ENCODE measurements at regions not wholly inside any gene's neighbourhood (a gene's known extent, or its start where the extent isn't known, plus 50 kb on each side); places are given as distances from the start of the nearest gene placed in this dataset.
A peak's percentile ranks its signal among the peaks of the same experiment; 100 is the strongest.

- Histone ChIP-seq H3K4me1 (ENCODE audit: control insufficient read depth, insufficient read depth, low read length) (no peaks in the 10 kb centered on the region), H3K9ac (ENCODE audit: low read depth, low read length) (no peak overlapping the region), H3K36me3 (ENCODE audit: insufficient read depth, low read length) (no peaks in the 10 kb centered on the region), H3K4me3 (ENCODE audit: low read length) (no peak overlapping the region), H3K4me2 (ENCODE audit: low read length) (no peak overlapping the region), H3K9me3 (replicated peaks; ENCODE audit: low read length) (no peaks in the 10 kb centered on the region), H3K27me3 (ENCODE audit: control insufficient read depth, insufficient read depth, low read length) (no peaks in the 10 kb centered on the region)
Observed at GRCh38 chr12:20189767-20190166, 178.6 kb upstream of the PDE3A start.

- no peaks in the 10 kb centered on the region for H3K36me3 ChIP-seq (ENCODE audit: insufficient read depth, low read length)
- no peaks in the 10 kb centered on the region for H3K27me3 ChIP-seq (ENCODE audit: control insufficient read depth, insufficient read depth, low read length)
- no peaks in the 10 kb centered on the region for H3K4me1 ChIP-seq (ENCODE audit: control insufficient read depth, insufficient read depth, low read length)
- no peak overlapping the region for H3K9ac ChIP-seq (ENCODE audit: low read depth, low read length)
- H3K9me3 ChIP-seq (replicated peaks; ENCODE audit: low read length): no peaks in the 10 kb centered on the region
- H3K4me2 ChIP-seq (ENCODE audit: low read length): no peak overlapping the region
- no peak overlapping the region for H3K4me3 ChIP-seq (ENCODE audit: low read length)
Observed at GRCh38 chr12:20194171-20194570, 174.2 kb upstream of the PDE3A start.

GRCh38 chr12:20196767-20197166 lies 171.6 kb upstream of the PDE3A start:
- Histone ChIP-seq H3K4me1 (ENCODE audit: control insufficient read depth, insufficient read depth, low read length) (no peaks in the 10 kb centered on the region), H3K9ac (ENCODE audit: low read depth, low read length) (no peak overlapping the region), H3K27me3 (ENCODE audit: control insufficient read depth, insufficient read depth, low read length) (no peaks in the 10 kb centered on the region), H3K4me3 (ENCODE audit: low read length) (no peak overlapping the region), H3K36me3 (ENCODE audit: insufficient read depth, low read length) (no peaks in the 10 kb centered on the region), H3K9me3 (replicated peaks; ENCODE audit: low read length) (no peaks in the 10 kb centered on the region), H3K4me2 (ENCODE audit: low read length) (no peak overlapping the region)

DNA sequence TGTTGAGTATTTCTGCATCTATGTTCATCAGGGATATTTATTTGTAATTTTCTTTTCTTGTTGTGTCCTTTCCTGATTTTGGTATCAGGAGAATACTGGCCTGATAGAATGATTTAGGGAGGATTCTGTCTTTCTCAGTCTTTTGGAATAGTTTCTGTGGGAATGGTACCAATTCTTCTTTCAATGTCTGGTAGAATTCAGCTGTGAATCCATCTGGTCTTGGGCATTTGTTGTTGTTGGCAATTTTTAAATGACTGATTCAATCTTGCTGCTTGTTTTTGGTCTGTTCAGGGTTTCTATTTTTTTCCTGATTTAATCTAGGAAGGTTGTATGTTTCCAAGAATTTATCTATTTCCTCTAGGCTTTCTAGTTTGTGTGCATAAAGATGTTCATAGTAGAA lies 170.9 kb upstream of the PDE3A start:
- Histone ChIP-seq H3K4me3 (ENCODE audit: low read length) (no peak overlapping the region), H3K4me2 (ENCODE audit: low read length) (no peak overlapping the region), H3K9me3 (replicated peaks; ENCODE audit: low read length) (no peaks in the 10 kb centered on the region), H3K27me3 (ENCODE audit: control insufficient read depth, insufficient read depth, low read length) (no peaks in the 10 kb centered on the region), H3K36me3 (ENCODE audit: insufficient read depth, low read length) (no peaks in the 10 kb centered on the region), H3K9ac (ENCODE audit: low read depth, low read length) (no peak overlapping the region), H3K4me1 (ENCODE audit: control insufficient read depth, insufficient read depth, low read length) (no peaks in the 10 kb centered on the region)

DNA sequence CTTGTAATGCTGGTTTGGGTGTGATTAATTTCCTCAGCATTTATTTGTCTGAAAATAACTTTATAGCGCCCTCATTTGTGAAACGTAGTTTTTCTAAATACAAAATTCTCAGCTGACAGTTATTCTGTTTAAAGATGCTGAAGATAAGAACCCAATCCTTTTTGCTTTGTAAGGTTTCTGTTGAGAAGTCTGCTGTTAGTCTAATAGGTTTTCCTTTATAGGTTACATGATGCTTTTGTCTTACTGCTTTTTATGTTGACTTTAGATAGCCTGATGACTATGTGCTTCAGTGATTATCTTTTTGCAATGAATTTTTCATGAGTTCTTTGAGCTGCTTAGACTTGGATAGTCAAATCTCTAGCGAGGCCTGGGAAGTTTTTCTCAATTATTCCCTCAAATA lies 168.6 kb upstream of the PDE3A start:
- H3K9me3 ChIP-seq (replicated peaks; ENCODE audit: low read length): no peaks in the 10 kb centered on the region

DNA sequence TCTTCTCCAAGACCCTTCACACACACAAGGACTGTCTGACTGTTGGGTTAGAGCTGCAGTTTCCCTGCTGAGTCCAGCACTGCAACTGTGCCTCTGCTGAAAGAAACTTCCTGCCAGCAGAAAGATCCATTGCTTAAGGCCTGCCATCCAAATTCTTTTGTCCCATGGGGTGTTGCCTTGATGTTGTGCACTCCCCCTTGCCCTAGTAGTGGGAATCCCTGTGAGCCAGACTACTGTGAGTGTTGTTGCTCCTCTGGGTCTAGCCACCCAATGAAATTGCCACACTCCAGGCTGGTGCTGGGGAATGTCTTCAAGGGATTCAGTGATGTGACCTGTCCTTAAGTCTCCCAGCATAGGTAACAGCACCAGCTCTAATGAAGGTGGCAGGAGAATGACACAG lies 166.6 kb upstream of the PDE3A start:
- Histone ChIP-seq H3K27me3 (ENCODE audit: control insufficient read depth, insufficient read depth, low read length) (no peaks in the 10 kb centered on the region), H3K9ac (ENCODE audit: low read depth, low read length) (no peak overlapping the region), H3K4me1 (ENCODE audit: control insufficient read depth, insufficient read depth, low read length) (no peaks in the 10 kb centered on the region), H3K4me3 (ENCODE audit: low read length) (no peak overlapping the region), H3K36me3 (ENCODE audit: insufficient read depth, low read length) (no peaks in the 10 kb centered on the region), H3K9me3 (replicated peaks; ENCODE audit: low read length) (no peaks in the 10 kb centered on the region), H3K4me2 (ENCODE audit: low read length) (no peak overlapping the region)

More for the DNA sequence above, 168.6 kb upstream of the PDE3A start:
- no peak overlapping the region for H3K9ac ChIP-seq (ENCODE audit: low read depth, low read length)
- H3K36me3 ChIP-seq (ENCODE audit: insufficient read depth, low read length): no peaks in the 10 kb centered on the region
- H3K4me2 ChIP-seq (ENCODE audit: low read length): no peak overlapping the region
- no peaks in the 10 kb centered on the region for H3K4me1 ChIP-seq (ENCODE audit: control insufficient read depth, insufficient read depth, low read length)
- no peaks in the 10 kb centered on the region for H3K27me3 ChIP-seq (ENCODE audit: control insufficient read depth, insufficient read depth, low read length)
- H3K4me3 ChIP-seq (ENCODE audit: low read length): no peak overlapping the region

DNA sequence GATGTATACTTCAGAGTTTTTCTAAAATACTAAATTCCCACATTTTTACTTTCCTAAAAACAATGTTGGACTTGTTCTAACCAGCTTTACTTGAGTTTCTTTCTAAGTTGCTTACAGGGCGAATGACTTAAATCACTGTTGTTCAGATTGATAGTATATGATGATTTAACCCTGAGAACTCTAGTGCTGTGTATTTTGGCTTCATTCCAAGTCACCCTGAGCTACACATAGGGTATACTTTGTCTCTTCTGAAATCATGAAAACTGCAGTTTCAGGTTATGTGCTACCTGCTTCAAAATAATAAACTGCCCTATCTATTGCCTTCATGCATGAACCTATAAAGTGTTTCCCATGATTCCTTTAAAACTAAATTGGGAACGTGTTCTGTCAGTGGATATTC lies 162.5 kb upstream of the PDE3A start:
- H3K9me3 ChIP-seq (replicated peaks; ENCODE audit: low read length): no peaks in the 10 kb centered on the region
- H3K36me3 ChIP-seq (ENCODE audit: insufficient read depth, low read length): no peaks in the 10 kb centered on the region
- H3K4me3 ChIP-seq (ENCODE audit: low read length): no peak overlapping the region
- no peaks in the 10 kb centered on the region for H3K4me1 ChIP-seq (ENCODE audit: control insufficient read depth, insufficient read depth, low read length)
- no peak overlapping the region for H3K9ac ChIP-seq (ENCODE audit: low read depth, low read length)
- no peaks in the 10 kb centered on the region for H3K27me3 ChIP-seq (ENCODE audit: control insufficient read depth, insufficient read depth, low read length)
- no peak overlapping the region for H3K4me2 ChIP-seq (ENCODE audit: low read length)

GRCh38 chr12:20206410-20206809 lies 161.9 kb upstream of the PDE3A start:
- no peak overlapping the region for H3K9ac ChIP-seq (ENCODE audit: low read depth, low read length)
- no peak overlapping the region for H3K4me2 ChIP-seq (ENCODE audit: low read length)
- H3K4me1 ChIP-seq (ENCODE audit: control insufficient read depth, insufficient read depth, low read length): no peaks in the 10 kb centered on the region
- no peak overlapping the region for H3K4me3 ChIP-seq (ENCODE audit: low read length)
- no peaks in the 10 kb centered on the region for H3K27me3 ChIP-seq (ENCODE audit: control insufficient read depth, insufficient read depth, low read length)
- H3K9me3 ChIP-seq (replicated peaks; ENCODE audit: low read length): no peaks in the 10 kb centered on the region
- no peaks in the 10 kb centered on the region for H3K36me3 ChIP-seq (ENCODE audit: insufficient read depth, low read length)

GRCh38 chr12:20210621-20211215 lies 157.6 kb upstream of the PDE3A start:
- no peak overlapping the region for H3K9ac ChIP-seq (ENCODE audit: low read depth, low read length)
- H3K4me2 ChIP-seq (ENCODE audit: low read length): no peak overlapping the region
- H3K27me3 ChIP-seq (ENCODE audit: control insufficient read depth, insufficient read depth, low read length): no peaks in the 10 kb centered on the region
- no peak overlapping the region for H3K4me3 ChIP-seq (ENCODE audit: low read length)
- H3K9me3 ChIP-seq (replicated peaks; ENCODE audit: low read length): no peaks in the 10 kb centered on the region
- peaks cover 13% of the 10 kb centered on the region for H3K4me1 ChIP-seq (ENCODE audit: control insufficient read depth, insufficient read depth, low read length)
- H3K36me3 ChIP-seq (ENCODE audit: insufficient read depth, low read length): no peaks in the 10 kb centered on the region

DNA sequence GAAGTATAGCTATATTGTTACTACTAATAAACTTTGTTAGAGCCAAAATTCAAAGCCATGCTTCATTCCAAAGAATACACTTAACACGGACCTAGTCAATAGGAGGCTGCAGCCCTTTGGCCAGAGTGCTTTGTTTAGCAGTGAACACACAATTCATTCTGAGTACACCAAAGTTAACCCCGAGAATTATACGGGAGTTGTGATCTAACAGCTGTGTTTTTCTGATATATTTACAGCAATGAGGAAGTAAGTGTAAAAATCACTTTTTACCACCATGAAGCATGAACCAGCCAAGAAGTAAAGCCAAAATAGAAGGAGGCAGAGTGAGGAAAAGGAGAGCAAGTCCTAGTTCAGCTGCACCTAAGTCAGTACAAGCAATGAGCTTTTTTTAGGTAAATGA lies 156.8 kb upstream of the PDE3A start:
- Histone ChIP-seq H3K36me3 (ENCODE audit: insufficient read depth, low read length) (no peaks in the 10 kb centered on the region), H3K27me3 (ENCODE audit: control insufficient read depth, insufficient read depth, low read length) (no peaks in the 10 kb centered on the region), H3K4me2 (ENCODE audit: low read length) (no peak overlapping the region), H3K9ac (ENCODE audit: low read depth, low read length) (no peak overlapping the region), H3K4me1 (ENCODE audit: control insufficient read depth, insufficient read depth, low read length) (peaks cover 13% of the 10 kb centered on the region), H3K4me3 (ENCODE audit: low read length) (no peak overlapping the region), H3K9me3 (replicated peaks; ENCODE audit: low read length) (no peaks in the 10 kb centered on the region)

DNA sequence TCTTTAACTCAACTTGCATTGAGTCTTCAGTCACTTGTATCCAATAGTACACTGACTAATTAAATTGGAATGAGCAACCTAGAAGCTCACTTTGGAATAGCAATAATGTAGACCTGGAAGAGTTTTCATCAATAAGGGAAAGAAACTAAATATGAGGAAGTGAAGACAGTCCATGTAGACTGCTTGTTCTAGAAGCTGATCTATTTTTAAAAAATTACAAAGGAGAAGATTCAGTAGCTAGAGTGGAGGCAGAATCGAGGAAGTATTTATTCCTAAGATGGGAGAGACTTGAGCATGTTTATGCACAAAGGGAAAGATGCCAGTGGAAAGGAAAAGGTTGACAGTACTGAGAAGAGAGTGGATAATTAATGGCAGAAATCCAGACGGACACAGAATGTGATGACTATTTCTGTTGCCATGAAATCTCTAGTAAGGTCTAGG lies 156.3 kb upstream of the PDE3A start:
- Histone ChIP-seq H3K4me2 (ENCODE audit: low read length) (no peak overlapping the region), H3K27me3 (ENCODE audit: control insufficient read depth, insufficient read depth, low read length) (no peaks in the 10 kb centered on the region), H3K4me3 (ENCODE audit: low read length) (no peak overlapping the region), H3K9me3 (replicated peaks; ENCODE audit: low read length) (no peaks in the 10 kb centered on the region), H3K9ac (ENCODE audit: low read depth, low read length) (no peak overlapping the region), H3K36me3 (ENCODE audit: insufficient read depth, low read length) (no peaks in the 10 kb centered on the region), H3K4me1 (ENCODE audit: control insufficient read depth, insufficient read depth, low read length) (peaks cover 13% of the 10 kb centered on the region)

- no peaks in the 10 kb centered on the region for H3K27me3 ChIP-seq (ENCODE audit: control insufficient read depth, insufficient read depth, low read length)
- no peaks in the 10 kb centered on the region for H3K9me3 ChIP-seq (replicated peaks; ENCODE audit: low read length)
- no peak overlapping the region for H3K4me3 ChIP-seq (ENCODE audit: low read length)
- no peaks in the 10 kb centered on the region for H3K36me3 ChIP-seq (ENCODE audit: insufficient read depth, low read length)
- peak overlapping the region; percentile 51 for H3K4me2 ChIP-seq (ENCODE audit: low read length)
- peaks cover 13% of the 10 kb centered on the region for H3K4me1 ChIP-seq (ENCODE audit: control insufficient read depth, insufficient read depth, low read length)
- peak overlapping the region; percentile 12 for H3K9ac ChIP-seq (ENCODE audit: low read depth, low read length)
Observed at GRCh38 chr12:20212658-20213555, 155.4 kb upstream of the PDE3A start.

Measured in skeletal muscle satellite cell (primary cell).